ENCODE measurements at regions not wholly inside any gene's neighbourhood (a gene's known extent, or its start where the extent isn't known, plus 50 kb on each side); places are given as distances from the start of the nearest gene placed in this dataset.

GRCh38 chr20:60316476-60317158, 358.4 kb downstream of the CDH26 start:
- no peak for DNase-seq
- in situ Hi-C loops (cut with HindIII; ENCODE audit: low pct_ligation_motif_present, low pct_unique_long_range_greater_than_20kb, low sequenced_read_pairs): no loop called here

- no peak for DNase-seq
- in situ Hi-C loops (cut with HindIII; ENCODE audit: low pct_ligation_motif_present, low pct_unique_long_range_greater_than_20kb, low sequenced_read_pairs): no loop called here
These were observed 359.2 kb downstream of the CDH26 start for GRCh38 chr20:60317401-60317800.

- in situ Hi-C loops (cut with HindIII; ENCODE audit: low pct_ligation_motif_present, low pct_unique_long_range_greater_than_20kb, low sequenced_read_pairs): no loop called here
These were observed 363.4 kb downstream of the CDH26 start for GRCh38 chr20:60321601-60322000.

GRCh38 chr20:60326821-60327220, 368.6 kb downstream of the CDH26 start:
- DNase-seq: no peak
- in situ Hi-C loops (cut with HindIII; ENCODE audit: low pct_ligation_motif_present, low pct_unique_long_range_greater_than_20kb, low sequenced_read_pairs): no loop called here

More at GRCh38 chr20:60321601-60322000, 363.4 kb downstream of the CDH26 start:
- no peak for DNase-seq

- no peak for DNase-seq
- in situ Hi-C loops (cut with HindIII; ENCODE audit: low pct_ligation_motif_present, low pct_unique_long_range_greater_than_20kb, low sequenced_read_pairs): no loop called here
These were observed 369.9 kb downstream of the CDH26 start for GRCh38 chr20:60327971-60328660.

GRCh38 chr20:60330461-60330860, 372.2 kb downstream of the CDH26 start:
- no peak for DNase-seq
- in situ Hi-C loops (cut with HindIII; ENCODE audit: low pct_ligation_motif_present, low pct_unique_long_range_greater_than_20kb, low sequenced_read_pairs): no loop called here

- DNase-seq: no peak
- in situ Hi-C loops (cut with HindIII; ENCODE audit: low pct_ligation_motif_present, low pct_unique_long_range_greater_than_20kb, low sequenced_read_pairs): no loop called here
These were observed 373.6 kb downstream of the CDH26 start for GRCh38 chr20:60331688-60332300.

- in situ Hi-C loops (cut with HindIII; ENCODE audit: low pct_ligation_motif_present, low pct_unique_long_range_greater_than_20kb, low sequenced_read_pairs): no loop called here
- DNase-seq: no peak
These were observed 374.3 kb downstream of the CDH26 start for GRCh38 chr20:60332523-60332922.

GRCh38 chr20:60334911-60335310, 376.7 kb downstream of the CDH26 start:
- no peak for DNase-seq
- in situ Hi-C loops (cut with HindIII; ENCODE audit: low pct_ligation_motif_present, low pct_unique_long_range_greater_than_20kb, low sequenced_read_pairs): no loop called here

GRCh38 chr20:60338556-60338955, 380.3 kb downstream of the CDH26 start:
- in situ Hi-C loops (cut with HindIII; ENCODE audit: low pct_ligation_motif_present, low pct_unique_long_range_greater_than_20kb, low sequenced_read_pairs): no loop called here
- no peak for DNase-seq

- in situ Hi-C loops (cut with HindIII; ENCODE audit: low pct_ligation_motif_present, low pct_unique_long_range_greater_than_20kb, low sequenced_read_pairs): no loop called here
- DNase-seq: no peak
These were observed 381.5 kb downstream of the CDH26 start for GRCh38 chr20:60339738-60340137.

- in situ Hi-C loops (cut with HindIII; ENCODE audit: low pct_ligation_motif_present, low pct_unique_long_range_greater_than_20kb, low sequenced_read_pairs): no loop called here
- DNase-seq: no peak
These were observed 382.0 kb downstream of the CDH26 start for GRCh38 chr20:60340232-60340631.

GRCh38 chr20:60341062-60341461, 382.8 kb downstream of the CDH26 start:
- no peak for DNase-seq
- in situ Hi-C loops (cut with HindIII; ENCODE audit: low pct_ligation_motif_present, low pct_unique_long_range_greater_than_20kb, low sequenced_read_pairs): no loop called here

GRCh38 chr20:60345106-60345505, 386.9 kb downstream of the CDH26 start:
- DNase-seq: no peak
- in situ Hi-C loops (cut with HindIII; ENCODE audit: low pct_ligation_motif_present, low pct_unique_long_range_greater_than_20kb, low sequenced_read_pairs): no loop called here

GRCh38 chr20:60349418-60349817, 391.2 kb downstream of the CDH26 start:
- in situ Hi-C loops (cut with HindIII; ENCODE audit: low pct_ligation_motif_present, low pct_unique_long_range_greater_than_20kb, low sequenced_read_pairs): no loop called here
- DNase-seq: no peak

GRCh38 chr20:60352017-60352416, 393.8 kb downstream of the CDH26 start:
- in situ Hi-C loops (cut with HindIII; ENCODE audit: low pct_ligation_motif_present, low pct_unique_long_range_greater_than_20kb, low sequenced_read_pairs): no loop called here
- DNase-seq: no peak

- in situ Hi-C loops (cut with HindIII; ENCODE audit: low pct_ligation_motif_present, low pct_unique_long_range_greater_than_20kb, low sequenced_read_pairs): no loop called here
- DNase-seq: no peak
These were observed 394.4 kb downstream of the CDH26 start for GRCh38 chr20:60352596-60352995.

- in situ Hi-C loops (cut with HindIII; ENCODE audit: low pct_ligation_motif_present, low pct_unique_long_range_greater_than_20kb, low sequenced_read_pairs): no loop called here
- no peak for DNase-seq
These were observed 395.9 kb downstream of the CDH26 start for GRCh38 chr20:60354024-60354580.

GRCh38 chr20:60358101-60358500, 399.9 kb downstream of the CDH26 start:
- DNase-seq: no peak
- in situ Hi-C loops (cut with HindIII; ENCODE audit: low pct_ligation_motif_present, low pct_unique_long_range_greater_than_20kb, low sequenced_read_pairs): no loop called here

GRCh38 chr20:60359010-60359409, 400.8 kb downstream of the CDH26 start:
- in situ Hi-C loops (cut with HindIII; ENCODE audit: low pct_ligation_motif_present, low pct_unique_long_range_greater_than_20kb, low sequenced_read_pairs): no loop called here

More at GRCh38 chr20:60359010-60359409, 400.8 kb downstream of the CDH26 start:
- no peak for DNase-seq
